NCI-H1105 (cell line): ENCODE measurements at regions not wholly inside any gene's neighbourhood (a gene's known extent, or its start where the extent isn't known, plus 50 kb on each side); places are given as distances from the start of the nearest gene placed in this dataset.
"Not testable (repeated sequence)": the region's sequence is repeated elsewhere in the genome, so short reads cannot be mapped to it uniquely, and the experiment has no call there.

Experiments used
- DNase-seq: peaks from one replicate; lab custom pipeline; 2025; lab: John Stamatoyannopoulos, UW

GRCh38 chr10:9214618-9215017 lies 1160.1 kb downstream of the GATA3 start:
- no peak for DNase-seq

- DNase-seq: no peak
Observed at GRCh38 chr10:9215121-9215520, 1160.6 kb downstream of the GATA3 start.

DNA sequence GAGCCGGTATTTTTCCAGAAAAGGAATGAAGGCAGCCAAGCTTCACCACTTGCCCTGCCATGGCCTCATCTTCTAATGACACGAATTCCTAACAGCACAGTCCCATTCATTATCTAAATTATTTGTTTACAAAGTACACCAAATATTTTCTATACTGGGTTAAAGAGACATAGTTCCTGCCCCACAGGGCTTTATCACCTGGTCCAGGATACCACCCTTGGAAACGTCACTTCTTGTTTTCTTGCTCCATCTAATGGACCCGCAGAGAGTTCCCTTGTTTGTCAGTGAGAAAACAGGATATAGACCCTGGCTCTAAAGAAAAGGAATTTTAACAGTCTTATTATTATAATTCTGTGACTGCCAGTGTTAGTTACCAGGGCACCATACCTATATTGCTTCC lies 1165.4 kb downstream of the GATA3 start:
- no peak for DNase-seq

DNA sequence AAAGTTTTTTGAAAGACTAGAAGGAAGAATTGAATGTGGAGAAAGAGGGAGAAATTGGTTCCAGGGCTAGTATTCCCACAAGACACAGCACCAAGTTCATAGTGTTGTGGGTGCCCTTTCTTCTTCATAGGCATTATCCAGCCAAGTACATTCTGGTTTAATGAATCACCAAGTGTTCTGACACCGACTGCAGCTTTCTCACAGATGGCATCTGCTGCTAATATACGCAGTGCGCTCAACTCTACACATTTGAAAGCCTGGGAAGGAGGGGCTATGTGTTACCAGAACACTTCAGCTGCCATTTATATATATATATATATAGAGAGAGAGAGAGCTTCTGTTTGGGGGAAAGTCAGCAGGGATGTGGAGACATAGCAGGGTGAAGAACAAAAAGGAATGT lies 1168.4 kb downstream of the GATA3 start:
- DNase-seq: no peak

DNA sequence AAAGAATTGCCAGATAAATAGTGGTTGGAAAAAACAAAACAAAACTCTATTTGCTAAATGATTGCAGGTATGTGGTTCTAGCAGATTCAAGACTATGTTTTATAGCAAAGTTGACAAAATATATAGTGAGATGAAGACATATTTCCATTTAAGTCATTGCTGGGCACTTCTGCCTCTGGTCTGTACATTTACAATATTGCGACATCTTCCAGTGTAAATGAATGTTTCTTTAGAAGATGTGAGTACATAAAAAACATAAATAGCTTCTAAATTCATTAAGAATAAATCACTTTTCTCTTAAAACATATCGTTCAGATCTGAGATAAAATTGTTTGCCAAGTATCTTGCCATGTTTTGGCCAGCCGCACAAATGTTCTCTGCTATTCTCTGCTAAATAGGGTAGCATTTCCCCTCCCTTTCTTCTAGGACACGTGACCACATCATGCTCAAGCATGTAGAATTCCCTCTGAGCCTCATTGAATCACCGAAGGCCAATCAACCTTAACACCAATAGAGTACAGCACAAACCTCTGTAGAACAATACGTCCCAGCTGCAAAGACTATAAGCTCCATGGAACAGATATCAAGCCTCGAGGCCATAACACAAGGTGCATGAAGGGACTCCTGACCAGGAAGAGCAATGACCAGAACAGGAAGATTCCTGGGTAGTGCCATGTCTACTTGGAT lies 1173.3 kb downstream of the GATA3 start:
- DNase-seq: peak; percentile 43

- DNase-seq: no peak
Observed at GRCh38 chr10:9228771-9229170, 1174.3 kb downstream of the GATA3 start.

DNA sequence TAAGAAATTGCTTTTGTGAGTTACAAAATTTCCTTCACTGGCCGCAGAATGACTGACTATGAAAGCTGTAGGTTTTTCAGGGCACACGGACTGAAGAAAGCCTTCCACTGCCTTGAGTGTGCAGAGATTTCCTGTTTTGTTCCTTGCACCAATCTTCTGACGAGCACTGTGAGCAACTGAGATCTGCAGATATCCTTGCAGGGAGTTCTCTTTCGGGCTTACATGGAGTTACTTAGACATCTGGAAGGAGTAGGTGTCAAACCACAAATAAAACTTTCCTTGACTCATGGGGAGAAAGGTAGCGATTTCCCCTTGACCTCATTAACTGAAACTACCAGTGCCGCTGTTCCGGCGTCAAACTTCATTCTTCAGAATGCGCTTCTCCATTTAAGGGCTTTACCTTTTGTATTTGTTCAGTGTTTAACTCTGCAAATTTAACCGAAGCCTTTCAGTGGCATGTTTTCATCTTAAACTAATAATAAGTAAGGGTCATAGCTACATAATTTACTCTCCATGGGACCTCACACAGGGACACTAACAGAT lies 1175.3 kb downstream of the GATA3 start:
- no peak for DNase-seq

- DNase-seq: no peak
Observed at GRCh38 chr10:9230625-9231024, 1176.1 kb downstream of the GATA3 start.

GRCh38 chr10:9234191-9234590 lies 1179.7 kb downstream of the GATA3 start:
- no peak for DNase-seq

DNA sequence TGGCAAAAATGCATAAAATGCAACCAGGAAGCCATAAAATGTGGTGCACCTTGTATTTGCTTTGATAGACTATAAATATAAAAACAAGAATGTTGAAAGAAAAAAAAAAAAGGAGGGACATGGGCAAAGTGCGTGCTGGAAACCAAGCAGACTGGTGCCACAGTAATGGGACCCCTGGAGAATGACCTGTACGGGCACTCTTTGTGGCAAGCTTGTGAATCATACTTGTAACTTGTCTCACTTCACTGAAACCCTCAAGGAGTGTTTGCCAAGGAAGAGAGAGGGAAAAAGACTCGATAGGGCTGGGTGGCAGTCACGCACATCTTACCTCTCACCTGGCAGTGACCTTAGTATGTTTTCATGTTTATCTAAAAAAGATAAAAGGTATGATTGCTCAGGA lies 1183.6 kb downstream of the GATA3 start:
- no peak for DNase-seq

DNA sequence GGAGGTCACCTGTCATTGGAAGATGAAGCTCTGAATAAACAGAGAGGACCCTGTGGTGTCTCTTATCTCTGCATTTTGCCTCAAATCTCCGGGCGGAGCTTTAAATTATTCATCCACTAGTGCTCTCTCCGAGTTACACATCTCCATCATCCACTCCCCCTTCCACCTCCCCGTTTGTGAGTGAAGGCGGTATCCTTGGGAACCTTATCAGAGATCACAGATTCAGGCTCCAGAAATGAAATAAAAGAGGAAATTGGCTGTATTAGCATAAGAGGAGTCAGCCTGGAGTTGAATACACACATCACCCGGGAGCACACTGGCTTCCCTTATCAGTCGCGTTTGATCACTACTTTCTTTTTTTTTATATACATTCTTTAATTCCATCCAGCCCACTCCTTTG lies 1184.8 kb downstream of the GATA3 start:
- no peak for DNase-seq

DNA sequence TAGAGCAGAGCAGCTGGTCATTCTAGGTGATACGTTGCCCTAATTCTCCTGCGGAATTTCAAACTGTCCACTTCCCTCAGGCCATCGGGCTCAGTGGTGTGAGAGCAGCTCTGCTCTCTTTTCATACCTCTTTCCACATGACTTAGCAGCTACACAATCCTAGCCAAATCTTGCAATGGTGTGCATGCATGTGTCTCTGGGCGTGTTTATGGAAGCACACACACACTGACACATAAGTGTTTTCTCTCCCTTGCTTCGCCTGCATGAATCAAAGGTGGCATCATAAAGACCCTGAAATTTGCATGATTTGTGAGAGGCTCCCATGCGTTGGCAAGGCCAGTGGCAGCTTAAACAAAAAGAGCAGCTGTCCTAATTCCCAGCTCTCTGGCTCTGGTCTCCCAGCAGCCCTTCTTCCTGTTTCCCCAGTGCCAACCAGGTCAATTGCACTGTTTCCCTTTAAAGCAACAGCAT lies 1189.5 kb downstream of the GATA3 start:
- no peak for DNase-seq

DNA sequence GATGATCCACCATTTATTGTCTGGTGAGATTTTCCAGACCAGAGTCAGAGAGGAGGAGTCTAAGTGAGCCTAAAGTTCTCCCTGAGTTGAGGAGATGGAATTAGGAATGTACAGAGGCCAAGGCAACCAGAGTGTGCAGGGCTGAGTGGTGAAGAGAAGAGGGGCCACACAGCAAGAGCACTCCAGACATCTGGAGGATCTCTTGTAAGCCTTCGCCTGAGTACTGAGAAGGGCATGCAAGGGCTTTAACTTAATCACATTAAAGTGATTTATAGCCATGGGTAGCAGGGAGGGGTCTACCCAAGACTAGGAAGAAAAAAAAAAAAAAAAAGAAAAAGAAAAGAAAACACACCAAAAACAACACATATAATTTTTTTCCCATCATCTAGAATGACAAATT lies 1190.4 kb downstream of the GATA3 start:
- no peak for DNase-seq

DNA sequence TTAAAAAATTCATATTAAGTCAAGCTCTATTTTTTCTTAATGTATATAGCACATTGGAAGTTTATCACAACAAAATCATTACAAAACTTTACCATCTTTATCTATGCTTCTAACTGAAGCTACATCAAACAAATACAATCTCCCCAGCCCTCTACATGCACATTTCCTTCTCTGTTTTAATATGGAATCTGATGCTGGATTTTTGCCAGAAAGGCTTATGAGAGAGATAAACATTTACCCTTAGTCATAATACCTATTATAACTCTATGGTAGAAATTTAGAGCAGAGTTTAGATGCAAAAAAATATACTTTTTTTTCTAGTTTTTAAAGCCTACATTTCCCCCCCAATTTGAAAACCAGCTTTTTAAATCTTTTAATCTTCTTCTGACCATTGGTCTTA lies 1198.6 kb downstream of the GATA3 start:
- no peak for DNase-seq

GRCh38 chr10:9254353-9254752 lies 1199.9 kb downstream of the GATA3 start:
- no peak for DNase-seq

DNA sequence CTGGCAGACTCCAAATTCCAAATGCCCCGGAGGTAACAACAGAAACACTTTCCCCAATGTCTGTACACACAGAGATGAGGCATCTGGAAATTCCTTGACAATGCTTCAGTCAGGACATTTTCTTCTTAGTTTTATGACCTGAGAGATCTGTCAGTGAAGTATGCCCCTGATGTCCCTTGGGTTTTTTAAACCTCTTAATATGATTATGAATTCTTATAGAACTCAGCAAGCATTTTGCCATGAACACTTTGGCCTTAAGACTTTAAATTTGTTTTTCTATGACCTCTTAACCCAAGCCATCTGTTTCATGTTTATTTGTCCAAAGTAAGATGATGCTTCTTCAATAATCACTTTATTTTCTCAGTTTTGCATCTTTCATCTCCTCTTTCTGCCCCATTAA lies 1206.2 kb downstream of the GATA3 start:
- no peak for DNase-seq

- DNase-seq: no peak
Observed at GRCh38 chr10:9262770-9263169, 1208.3 kb downstream of the GATA3 start.

DNA sequence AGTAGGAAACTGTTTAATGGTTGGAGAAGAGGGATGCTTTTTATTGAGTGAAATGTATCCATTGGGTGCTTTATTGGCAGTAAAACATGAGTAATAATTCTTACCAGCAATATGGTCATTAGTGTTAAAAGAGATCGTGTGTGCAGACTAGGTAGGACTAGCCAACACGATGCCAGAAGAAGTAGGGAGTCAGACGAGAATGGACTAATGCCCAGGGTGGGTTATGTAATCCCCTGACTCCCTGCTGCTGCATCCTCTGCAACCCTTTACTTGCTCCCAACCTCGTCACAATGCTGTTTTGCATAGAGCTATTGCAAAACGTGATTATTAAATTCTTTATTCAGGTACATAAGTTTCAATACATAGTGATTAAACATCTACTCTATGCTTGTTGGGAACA lies 1213.7 kb downstream of the GATA3 start:
- DNase-seq: no peak

GRCh38 chr10:9273126-9273833 lies 1218.8 kb downstream of the GATA3 start:
- DNase-seq: not testable (repeated sequence)

- DNase-seq: no peak
Observed at GRCh38 chr10:9274206-9274755, 1219.8 kb downstream of the GATA3 start.

GRCh38 chr10:9275861-9276260 lies 1221.4 kb downstream of the GATA3 start:
- no peak for DNase-seq

GRCh38 chr10:9285690-9286089 lies 1231.2 kb downstream of the GATA3 start:
- DNase-seq: no peak

- DNase-seq: no peak
Observed at GRCh38 chr10:9289811-9290210, 1235.3 kb downstream of the GATA3 start.
